ENCODE measurements at regions not wholly inside any gene's neighbourhood (a gene's known extent, or its start where the extent isn't known, plus 50 kb on each side); places are given as distances from the start of the nearest gene placed in this dataset.

DNA sequence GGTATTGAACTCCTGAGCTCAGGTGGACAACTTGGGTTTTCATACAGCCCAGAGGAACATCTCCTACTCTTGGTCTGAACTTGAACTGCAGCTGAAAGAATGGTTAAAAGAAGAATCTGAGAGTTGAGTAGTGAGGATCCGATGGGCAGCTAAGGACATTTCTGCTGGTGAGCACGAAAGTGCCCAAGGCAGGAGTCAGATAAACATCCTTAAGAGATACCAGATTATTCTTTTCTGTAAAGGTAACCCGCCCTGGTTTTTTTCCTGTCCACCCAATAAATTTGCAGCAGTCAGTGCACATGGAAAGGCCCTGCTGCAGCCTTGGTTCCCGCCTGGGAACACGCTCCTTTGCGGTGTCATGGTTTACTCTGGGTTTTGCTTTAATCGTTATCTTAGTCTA, 78.4 kb upstream of the ARHGEF7 start:
- no peak for DNase-seq

DNA sequence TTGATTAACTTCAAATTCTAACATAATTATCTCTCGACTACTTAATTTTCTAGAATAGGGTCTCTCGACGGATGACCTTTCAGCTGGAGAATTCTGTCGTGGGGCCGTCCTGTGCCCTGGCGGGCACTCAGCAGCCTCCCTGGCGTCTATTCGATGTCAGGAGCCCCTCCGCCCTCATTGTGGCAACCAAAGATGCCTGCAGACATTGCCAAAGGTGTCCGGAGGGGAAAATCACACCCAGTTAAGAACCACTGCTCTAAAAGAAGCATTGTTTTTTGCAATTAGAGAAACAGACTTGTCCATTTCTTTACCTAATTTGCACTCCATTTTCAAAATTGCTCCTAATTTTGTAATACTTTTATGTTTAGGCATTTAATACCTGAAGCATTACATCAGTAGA, 79.2 kb upstream of the ARHGEF7 start:
- no peak for DNase-seq

GRCh38 chr13:111034811-111035210, 80.3 kb upstream of the ARHGEF7 start:
- DNase-seq = no peak

GRCh38 chr13:111033172-111034130, 81.7 kb upstream of the ARHGEF7 start:
- DNase-seq = no peak

- DNase-seq = no peak
These were observed 83.6 kb upstream of the ARHGEF7 start for GRCh38 chr13:111031531-111031961.

DNA sequence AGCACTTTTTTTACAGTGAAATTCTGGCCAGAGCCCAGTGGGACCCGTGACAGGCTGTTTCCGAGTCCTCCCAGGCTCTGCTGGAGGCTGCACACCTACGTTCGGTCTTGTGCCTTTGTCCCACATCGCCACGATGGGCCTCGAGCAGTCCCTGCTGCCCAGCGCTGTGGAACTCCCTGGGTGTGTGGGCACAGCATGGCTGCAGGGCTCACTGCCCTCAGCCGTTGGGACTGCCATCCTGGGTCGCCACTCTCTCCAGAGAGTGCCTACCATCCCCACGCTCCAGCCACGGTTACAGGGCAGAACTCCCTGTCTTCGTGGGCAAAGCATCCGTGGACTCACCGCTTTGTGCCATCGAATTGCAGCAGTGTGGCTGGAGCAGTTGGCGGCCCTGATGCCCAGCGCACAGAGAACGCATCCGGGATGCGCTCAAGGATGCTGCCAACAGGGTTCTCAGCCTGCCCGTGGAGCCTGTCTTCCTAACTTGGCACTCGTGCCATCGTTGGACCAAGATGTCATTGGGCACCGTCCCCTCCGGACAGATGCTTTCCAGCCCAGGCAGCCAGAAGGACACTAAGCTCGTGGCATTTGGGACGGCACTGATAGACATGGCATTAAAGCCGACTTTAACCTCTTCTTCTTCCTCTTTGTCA, 85.0 kb upstream of the ARHGEF7 start:
- DNase-seq = no peak

GRCh38 chr13:111027458-111028439, 87.4 kb upstream of the ARHGEF7 start:
- DNase-seq = no peak

- no peak for DNase-seq
These were observed 89.8 kb upstream of the ARHGEF7 start for GRCh38 chr13:111025310-111025709.

GRCh38 chr13:111022886-111023285, 92.2 kb upstream of the ARHGEF7 start:
- no peak for DNase-seq

GRCh38 chr13:111022241-111022640, 92.9 kb upstream of the ARHGEF7 start:
- no peak for DNase-seq

DNA sequence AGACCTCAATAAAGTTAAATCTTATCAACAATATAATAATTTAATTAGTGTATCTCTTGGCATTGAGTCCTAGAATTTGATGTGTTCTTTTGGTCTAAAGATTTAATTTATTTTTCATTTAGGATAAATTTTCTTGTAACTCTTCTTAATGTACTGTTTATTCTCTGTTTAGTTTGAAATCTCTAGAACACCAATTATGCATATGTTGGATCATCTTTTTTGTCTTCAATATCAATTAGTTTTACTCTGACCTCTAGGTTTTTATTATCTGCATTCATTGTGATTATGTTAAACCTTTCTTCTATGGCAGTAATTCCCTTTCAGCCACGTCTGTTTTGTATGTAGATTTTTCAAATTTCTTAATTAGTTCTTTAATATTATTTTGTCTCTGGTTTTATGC, 93.8 kb upstream of the ARHGEF7 start:
- DNase-seq = no peak

DNA sequence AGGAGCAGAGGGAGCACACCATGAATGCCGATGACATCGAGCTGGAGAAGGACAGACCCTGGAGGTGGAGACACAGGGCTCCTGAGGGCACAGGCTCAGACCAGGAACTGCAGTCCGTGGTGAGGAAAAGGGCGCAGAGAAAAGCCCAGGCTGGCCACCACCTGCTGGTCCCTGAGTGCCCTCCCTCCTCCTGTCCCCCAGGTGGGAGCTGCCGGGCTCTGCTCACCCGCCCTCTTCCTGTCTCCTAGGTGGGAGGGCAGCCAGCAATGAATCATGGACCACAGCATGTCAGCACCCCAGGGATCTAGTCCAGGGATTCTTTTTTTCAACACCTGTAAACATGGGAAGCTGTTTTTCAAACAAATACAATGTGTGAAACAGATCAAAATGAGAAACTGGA, 94.6 kb upstream of the ARHGEF7 start:
- DNase-seq = no peak

DNA sequence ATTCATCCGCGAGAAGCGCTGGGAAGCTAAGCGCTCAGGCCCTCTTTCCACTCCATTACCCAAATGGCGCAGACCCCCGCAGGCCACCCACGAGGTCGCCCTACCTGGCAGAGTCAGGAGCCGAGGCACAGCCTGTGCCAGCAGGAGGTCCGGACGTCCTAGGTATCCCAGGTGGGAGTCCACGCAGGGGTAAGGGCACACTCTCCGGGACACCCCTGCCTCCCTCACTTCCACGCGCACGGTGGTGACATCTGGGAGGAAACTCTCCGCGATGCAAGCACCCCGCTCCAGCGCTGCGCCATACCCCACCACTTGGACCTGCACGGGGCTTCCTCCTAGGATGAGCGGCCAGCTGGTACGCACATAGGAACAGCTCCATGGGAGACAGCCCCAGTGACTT, 95.1 kb upstream of the ARHGEF7 start:
- DNase-seq = no peak

DNA sequence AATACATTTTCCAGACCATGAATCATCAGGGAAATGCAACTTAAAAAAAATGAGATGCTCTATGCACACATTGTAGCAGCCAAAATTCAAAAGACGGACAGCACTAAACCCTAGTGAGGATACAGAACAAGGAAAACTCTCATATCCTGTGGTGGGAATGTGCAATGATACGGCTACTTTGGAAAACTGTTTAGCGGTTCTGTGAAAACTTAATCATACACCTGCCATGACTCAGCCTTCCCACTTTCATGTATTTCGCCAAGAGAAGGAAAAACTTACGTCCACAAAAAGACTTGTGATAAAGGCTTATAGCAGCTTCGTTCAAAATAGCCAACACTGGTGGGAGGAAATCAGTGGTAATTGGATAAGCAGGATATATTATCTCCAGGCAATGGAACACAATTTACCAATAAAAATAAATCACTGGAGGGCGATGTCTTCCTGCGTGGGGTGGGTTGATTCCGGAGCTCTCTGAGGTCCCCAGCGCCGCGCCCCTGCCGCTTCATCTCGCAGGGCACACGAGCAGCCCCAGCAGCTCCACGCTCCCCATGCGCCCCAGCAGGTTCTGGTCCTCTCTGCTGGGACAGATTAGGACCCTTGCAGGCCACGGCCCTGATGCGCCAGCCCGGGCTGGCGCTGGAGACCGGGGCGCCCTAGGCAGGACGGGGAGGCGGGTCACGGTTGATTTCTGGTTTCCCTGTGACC, 97.2 kb upstream of the ARHGEF7 start:
- DNase-seq = no peak

- no peak for DNase-seq
These were observed 98.3 kb upstream of the ANKRD10 start for GRCh38 chr13:111013196-111013595.

DNA sequence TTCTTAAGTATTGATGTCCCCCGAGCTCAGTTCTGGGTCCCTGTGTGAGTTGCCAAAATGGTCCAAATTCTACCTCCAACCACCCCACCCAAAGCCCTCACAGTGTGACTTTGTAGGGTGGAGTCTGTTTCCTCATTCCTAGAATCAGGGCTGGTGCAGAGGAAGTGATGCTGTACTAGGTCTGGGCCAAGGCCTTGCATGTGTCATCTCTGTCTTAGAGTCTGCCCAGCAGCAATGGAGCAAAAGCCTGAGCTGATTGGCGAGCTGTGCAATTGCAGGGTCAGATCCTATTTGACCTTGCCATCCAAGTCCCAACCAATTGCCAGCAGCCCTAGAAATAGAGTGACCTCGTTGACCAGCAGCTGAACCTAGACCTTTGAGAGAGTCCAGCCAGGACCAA, 97.0 kb upstream of the ANKRD10 start:
- DNase-seq = no peak

DNA sequence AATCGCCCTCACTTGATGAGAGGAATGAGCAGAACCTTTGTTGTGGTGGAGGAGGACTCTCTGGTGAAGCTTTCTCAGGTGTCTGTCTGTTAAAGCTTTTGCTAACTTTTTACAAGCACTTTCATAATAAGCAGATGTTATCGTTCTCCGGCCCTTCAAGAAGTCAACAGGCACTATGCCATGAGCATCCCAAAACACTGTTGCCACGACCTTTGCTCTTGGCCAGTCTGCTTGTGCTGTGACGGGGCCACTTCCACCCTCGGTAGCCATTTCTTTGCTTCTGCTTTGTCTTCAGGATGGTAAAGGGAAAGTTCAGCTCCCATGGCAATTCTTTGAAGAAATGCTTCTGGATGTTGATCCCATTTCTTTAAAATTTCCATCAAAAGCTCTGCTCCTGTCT, 93.5 kb upstream of the ANKRD10 start:
- DNase-seq = no peak

- DNase-seq = no peak
These were observed 92.3 kb upstream of the ANKRD10 start for GRCh38 chr13:111007209-111007608.

DNA sequence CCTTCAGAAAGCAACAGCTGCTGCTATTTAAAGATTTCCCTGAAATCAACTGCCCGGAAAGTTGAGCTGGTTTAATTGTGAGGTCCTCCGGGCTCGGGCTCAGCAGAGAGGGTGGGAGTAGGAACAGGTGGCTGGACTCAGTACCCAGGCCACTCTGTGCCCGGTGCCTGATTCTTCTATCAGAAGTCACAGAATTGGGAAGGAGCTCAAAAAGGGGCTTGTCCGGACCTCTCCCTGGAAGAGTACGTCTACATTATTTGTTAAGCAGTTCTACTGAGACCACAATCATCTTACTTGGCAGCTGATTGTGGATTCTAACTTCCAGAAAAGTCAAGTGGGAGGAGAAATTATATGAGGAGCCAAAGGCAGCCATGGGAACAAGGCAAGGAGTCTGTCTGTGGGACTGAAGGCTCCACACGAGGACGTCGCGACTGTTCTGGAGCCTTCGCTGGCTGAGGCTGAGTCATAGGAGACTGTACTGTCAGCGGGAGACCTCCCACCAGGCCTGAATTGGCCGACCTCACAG, 91.7 kb upstream of the ANKRD10 start:
- DNase-seq = peak; percentile 93

DNA sequence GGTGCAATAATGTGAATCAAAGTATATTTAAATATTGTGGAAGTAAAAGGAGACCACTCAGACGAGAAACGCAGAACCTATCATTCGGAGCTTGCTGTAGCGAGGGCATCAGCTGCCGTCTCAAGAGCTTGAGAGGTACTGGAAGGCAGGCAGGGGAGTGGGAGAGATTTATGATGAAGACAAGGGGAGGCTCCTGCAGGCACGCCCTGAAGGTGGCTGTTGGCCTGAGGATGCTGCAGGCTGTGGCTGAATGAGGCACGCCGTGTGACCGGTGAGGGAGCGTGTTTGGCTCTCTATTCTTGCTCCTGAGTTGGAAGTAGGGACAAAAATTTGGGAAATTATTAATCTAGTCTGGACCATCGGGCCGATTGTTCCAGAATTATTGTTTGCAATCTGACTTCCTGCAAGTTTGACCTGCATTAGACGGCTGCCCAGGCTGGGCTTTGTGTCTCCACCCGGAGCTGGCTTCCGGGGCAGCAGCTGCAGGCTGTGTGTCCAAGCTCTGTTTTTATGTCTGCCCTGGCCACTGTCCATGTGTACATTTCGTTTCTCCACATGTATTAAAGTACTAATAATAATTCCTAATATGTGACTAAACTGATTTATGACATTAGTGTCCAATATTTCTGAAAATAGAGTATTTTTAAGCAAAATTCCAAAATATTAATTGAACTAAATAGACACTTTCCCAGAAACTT, 91.1 kb upstream of the ANKRD10 start:
- peak; percentile 60 for DNase-seq

- DNase-seq = peak; percentile 60
These were observed 90.5 kb upstream of the ANKRD10 start for GRCh38 chr13:111005364-111005763.
